Esophagus mucosa (tissue), 1 donor: ENCODE measurements at regions not wholly inside any gene's neighbourhood (a gene's known extent, or its start where the extent isn't known, plus 50 kb on each side); places are given as distances from the start of the nearest gene placed in this dataset.

Experiments
- ATAC-seq: fragments of 200-7000 bp; cut with Tn5 transposase; one replicate; pipeline ENCODE4 v1.9.1; 2020
- donor health status: DM: yes; HTN: yes; CAD: no.

- ATAC-seq: no peak
These were observed 215.6 kb downstream of the FSCB start for GRCh38 chr14:44291366-44291915.

GRCh38 chr14:44287858-44288257, 219.2 kb downstream of the FSCB start:
- no peak for ATAC-seq

GRCh38 chr14:44286201-44286600, 220.9 kb downstream of the FSCB start:
- no peak for ATAC-seq

GRCh38 chr14:44283836-44284235, 223.2 kb downstream of the FSCB start:
- no peak for ATAC-seq

- ATAC-seq: no peak
These were observed 227.7 kb downstream of the FSCB start for GRCh38 chr14:44279357-44279756.

GRCh38 chr14:44271637-44272036, 235.4 kb downstream of the FSCB start:
- ATAC-seq: no peak

- no peak for ATAC-seq
These were observed 236.1 kb downstream of the FSCB start for GRCh38 chr14:44271006-44271405.

GRCh38 chr14:44265246-44265645, 241.8 kb downstream of the FSCB start:
- ATAC-seq: no peak

- ATAC-seq: no peak
These were observed 291.4 kb downstream of the FSCB start for GRCh38 chr14:44215660-44216059.

GRCh38 chr14:44211718-44212117, 295.4 kb downstream of the FSCB start:
- ATAC-seq: no peak

GRCh38 chr14:44204061-44204835, 302.8 kb downstream of the FSCB start:
- no peak for ATAC-seq

GRCh38 chr14:44180975-44181374, 326.1 kb downstream of the FSCB start:
- no peak for ATAC-seq

- no peak for ATAC-seq
These were observed 336.5 kb downstream of the FSCB start for GRCh38 chr14:44170556-44170955.

GRCh38 chr14:44170101-44170500, 337.0 kb downstream of the FSCB start:
- ATAC-seq: no peak

GRCh38 chr14:44168566-44168965, 338.5 kb downstream of the FSCB start:
- no peak for ATAC-seq

GRCh38 chr14:44166611-44167010, 340.5 kb downstream of the FSCB start:
- no peak for ATAC-seq

- ATAC-seq: no peak
These were observed 341.1 kb downstream of the FSCB start for GRCh38 chr14:44165936-44166335.

GRCh38 chr14:44165286-44165685, 341.8 kb downstream of the FSCB start:
- ATAC-seq: no peak

- ATAC-seq: no peak
These were observed 343.1 kb downstream of the FSCB start for GRCh38 chr14:44163946-44164345.

- no peak for ATAC-seq
These were observed 344.9 kb downstream of the FSCB start for GRCh38 chr14:44162197-44162596.

GRCh38 chr14:44154874-44155273, 352.2 kb downstream of the FSCB start:
- ATAC-seq: no peak

GRCh38 chr14:44154446-44154845, 352.6 kb downstream of the FSCB start:
- no peak for ATAC-seq

GRCh38 chr14:44151130-44151820, 355.8 kb downstream of the FSCB start:
- no peak for ATAC-seq

- no peak for ATAC-seq
These were observed 357.5 kb downstream of the FSCB start for GRCh38 chr14:44149597-44149996.
